Omental fat pad (tissue), 3 donors: ENCODE measurements at regions not wholly inside any gene's neighbourhood (a gene's known extent, or its start where the extent isn't known, plus 50 kb on each side); places are given as distances from the start of the nearest gene placed in this dataset.

Source experiments
- ATAC-seq: fragments of 150-250 bp; one replicate; pipeline ENCODE4 v1.9.1; 2016; ENCODE audit warnings: mild to moderate bottlenecking, moderate library complexity; ENCODE audit not compliant: low FRiP score
- DNase-seq: peaks from one replicate; pipeline ENCODE4 v3.0.0-alpha.2; 2019; ENCODE audit warnings: low spot score
- TF ChIP-seq, protein P1 (sequence below), 3 donors: fragments of 450-650 bp; IDR thresholded peaks; one replicate each; pipeline ENCODE4 v1.5.1; 2016 to 2017; ENCODE audit warnings: antibody characterized with exemption in 3 of 3, mild to moderate bottlenecking in 3 of 3, moderate library complexity in 2 of 3

DNA sequence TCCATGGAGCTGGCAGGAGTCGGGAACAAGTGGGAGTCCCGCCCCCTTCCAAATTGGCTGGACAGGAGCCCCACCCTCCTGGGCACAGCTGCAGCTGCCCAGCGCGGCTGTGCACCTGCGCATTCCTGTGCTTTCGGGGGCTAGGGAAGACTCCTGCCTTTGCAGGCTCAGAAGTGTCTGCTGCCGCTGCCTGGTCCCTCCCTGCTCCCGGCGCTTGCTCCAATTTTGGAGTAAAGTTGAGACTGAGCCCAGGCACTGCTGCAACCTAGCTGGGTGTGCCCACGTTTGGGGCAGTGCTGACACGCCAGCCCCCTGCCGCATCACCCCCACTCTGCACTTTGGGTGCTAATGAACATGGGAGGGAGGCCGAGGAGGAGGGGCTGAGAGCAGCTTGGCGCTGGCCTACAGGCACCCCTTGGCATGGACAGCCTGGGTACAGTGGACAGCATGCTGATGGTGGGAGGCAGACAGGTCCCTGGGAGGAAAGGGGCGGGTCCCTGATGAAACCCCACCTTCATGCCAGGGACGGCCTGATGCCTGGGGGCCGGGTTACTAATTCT is 399.2 kb upstream of the CNTN4 start:
- DNase-seq (no peak), ATAC-seq (no peak)
- TF ChIP-seq, protein P1, sequence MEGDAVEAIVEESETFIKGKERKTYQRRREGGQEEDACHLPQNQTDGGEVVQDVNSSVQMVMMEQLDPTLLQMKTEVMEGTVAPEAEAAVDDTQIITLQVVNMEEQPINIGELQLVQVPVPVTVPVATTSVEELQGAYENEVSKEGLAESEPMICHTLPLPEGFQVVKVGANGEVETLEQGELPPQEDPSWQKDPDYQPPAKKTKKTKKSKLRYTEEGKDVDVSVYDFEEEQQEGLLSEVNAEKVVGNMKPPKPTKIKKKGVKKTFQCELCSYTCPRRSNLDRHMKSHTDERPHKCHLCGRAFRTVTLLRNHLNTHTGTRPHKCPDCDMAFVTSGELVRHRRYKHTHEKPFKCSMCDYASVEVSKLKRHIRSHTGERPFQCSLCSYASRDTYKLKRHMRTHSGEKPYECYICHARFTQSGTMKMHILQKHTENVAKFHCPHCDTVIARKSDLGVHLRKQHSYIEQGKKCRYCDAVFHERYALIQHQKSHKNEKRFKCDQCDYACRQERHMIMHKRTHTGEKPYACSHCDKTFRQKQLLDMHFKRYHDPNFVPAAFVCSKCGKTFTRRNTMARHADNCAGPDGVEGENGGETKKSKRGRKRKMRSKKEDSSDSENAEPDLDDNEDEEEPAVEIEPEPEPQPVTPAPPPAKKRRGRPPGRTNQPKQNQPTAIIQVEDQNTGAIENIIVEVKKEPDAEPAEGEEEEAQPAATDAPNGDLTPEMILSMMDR (IDR thresholded peaks at IDR 0.05) = no peak

DNA sequence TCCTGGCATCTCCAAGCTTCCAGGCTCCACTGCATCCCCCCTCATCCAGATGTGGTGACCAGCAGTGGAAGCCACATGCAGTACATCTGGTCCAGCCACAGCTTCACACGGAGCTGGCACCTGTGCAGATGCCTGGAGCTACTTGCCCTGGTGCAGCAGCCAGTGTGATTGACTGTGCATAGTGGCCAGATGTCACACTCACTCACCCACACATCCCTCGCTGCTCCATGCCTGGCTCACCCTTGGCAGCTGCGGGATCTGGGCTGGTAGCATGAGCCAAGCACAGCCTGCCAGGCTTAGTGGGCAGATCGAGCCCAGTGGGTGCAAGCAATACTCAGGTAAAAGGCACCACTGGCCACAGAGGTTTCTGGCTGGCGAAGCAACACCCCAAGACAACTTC is 398.0 kb upstream of the CNTN4 start:
- ATAC-seq = no peak
- DNase-seq = no peak
- TF ChIP-seq, protein P1 (IDR thresholded peaks at IDR 0.05) = no peak

DNA sequence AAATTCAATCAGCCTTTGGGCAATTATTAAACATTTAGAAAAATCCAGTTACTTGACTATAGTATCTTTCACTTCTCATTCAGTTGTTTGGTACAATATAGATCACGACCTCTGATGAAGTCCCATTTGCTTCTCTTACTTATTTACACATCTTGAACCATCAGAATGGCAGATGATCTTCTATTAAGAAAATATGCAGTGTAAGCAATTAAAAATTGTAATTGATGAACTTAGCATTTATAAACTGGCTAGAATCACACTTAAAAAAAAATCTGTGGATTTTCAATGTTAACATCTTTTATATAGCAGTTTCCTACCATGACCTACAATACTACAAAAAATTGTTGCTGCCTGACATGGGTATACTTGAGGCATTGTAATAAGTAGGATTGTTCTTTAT is 395.5 kb upstream of the CNTN4 start:
- no peak for ATAC-seq
- no peak for DNase-seq
- TF ChIP-seq, protein P1 (IDR thresholded peaks at IDR 0.05) = no peak

DNA sequence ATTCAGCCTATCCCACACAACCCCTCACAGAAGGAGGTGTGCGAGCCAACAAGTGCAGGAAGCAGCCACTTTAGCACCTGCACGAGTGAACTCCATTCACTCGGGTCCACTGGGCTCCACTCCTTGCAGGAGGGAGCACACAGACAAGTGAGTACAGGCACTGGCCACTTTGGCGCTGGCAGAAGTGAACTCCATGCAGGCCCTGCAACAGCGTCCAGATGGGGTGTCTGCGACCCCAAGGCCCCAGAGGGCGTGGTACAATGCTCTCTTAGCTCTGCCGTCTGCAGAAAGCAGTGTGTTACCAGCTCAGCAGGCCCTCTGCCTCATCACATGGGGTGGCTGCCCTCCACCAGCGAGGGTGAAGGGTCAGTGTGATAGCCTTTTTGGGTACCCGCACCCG is 388.0 kb upstream of the CNTN4 start:
- TF ChIP-seq, protein P1 (IDR thresholded peaks at IDR 0.05) = no peak
- no peak for ATAC-seq
- no peak for DNase-seq

DNA sequence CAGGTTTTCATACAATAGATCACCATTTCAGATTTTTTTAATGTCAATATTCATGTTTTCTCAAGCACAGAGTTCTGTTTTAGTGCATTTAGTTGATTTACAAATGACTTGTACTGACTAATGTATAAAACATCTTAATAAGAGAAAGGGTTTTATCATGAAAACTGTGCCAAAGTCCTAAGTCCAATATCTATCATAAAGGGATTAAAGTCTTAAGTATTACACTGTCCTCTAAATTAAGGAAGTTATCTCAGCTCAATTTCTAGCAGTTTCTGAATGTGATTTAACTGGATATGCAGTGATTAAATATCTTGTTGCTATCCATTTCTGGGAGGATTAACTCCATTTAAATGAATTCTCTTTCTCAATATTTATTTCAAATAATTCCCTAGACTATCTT is 381.1 kb upstream of the CNTN4 start:
- no peak for ATAC-seq
- TF ChIP-seq, protein P1 (IDR thresholded peaks at IDR 0.05) = no peak
- no peak for DNase-seq

DNA sequence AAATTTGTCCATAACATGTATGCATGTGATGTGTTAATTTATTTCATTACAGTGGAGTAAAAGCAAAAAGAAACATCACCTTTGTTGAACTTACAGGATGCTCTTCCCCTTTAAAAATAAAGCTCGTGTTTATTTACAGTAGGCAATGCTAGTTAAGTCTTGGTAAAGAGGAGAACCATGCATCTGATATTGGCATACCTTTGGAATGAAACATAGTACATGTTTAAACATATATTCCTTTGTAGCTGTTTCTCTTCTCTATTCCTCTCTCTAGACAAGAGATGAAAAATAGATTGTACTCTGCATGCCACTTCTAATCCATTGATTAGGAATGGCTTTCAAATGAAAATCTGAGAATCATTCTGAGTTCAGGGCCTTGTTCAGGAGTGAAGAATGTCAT is 374.9 kb upstream of the CNTN4 start:
- no peak for DNase-seq
- TF ChIP-seq, protein P1 (IDR thresholded peaks at IDR 0.05) = no peak
- no peak for ATAC-seq

DNA sequence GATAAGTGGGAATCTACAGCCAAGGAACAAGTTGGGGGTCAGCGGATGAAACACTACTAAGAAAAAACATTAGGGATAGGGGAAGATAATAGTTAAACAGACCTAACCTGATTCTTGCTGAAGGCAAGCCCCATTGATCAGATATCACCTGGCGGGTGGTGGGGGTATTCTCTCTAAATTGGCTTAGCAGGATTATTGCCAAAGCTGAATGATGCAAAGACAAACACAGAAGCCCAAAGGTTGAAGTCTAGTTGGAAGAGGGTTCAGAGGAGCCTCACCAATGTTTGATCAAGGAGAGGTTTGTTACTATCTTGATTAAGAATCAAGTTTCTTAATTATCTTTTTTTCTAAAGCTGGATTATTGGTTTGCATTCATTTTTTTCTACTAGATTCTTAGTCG is 371.9 kb upstream of the CNTN4 start:
- TF ChIP-seq, protein P1 (IDR thresholded peaks at IDR 0.05) = no peak
- ATAC-seq = no peak

More for the DNA sequence above, 371.9 kb upstream of the CNTN4 start:
- no peak for DNase-seq
